ENCODE measurements at regions not wholly inside any gene's neighbourhood (a gene's known extent, or its start where the extent isn't known, plus 50 kb on each side); places are given as distances from the start of the nearest gene placed in this dataset.
"Not testable (repeated sequence)": the region's sequence is repeated elsewhere in the genome, so short reads cannot be mapped to it uniquely, and the experiment has no call there.

- DNase-seq; in situ Hi-C loops (cut with MboI; ENCODE audit: low pct_unique_long_range_greater_than_20kb, low sequenced_read_pairs): not testable (repeated sequence)
Measured at GRCh38 chr9:41650086-41650485, 461.0 kb upstream of the ZNG1F start.

- DNase-seq; in situ Hi-C loops (cut with MboI; ENCODE audit: low pct_unique_long_range_greater_than_20kb, low sequenced_read_pairs): not testable (repeated sequence)
Measured at GRCh38 chr9:41648564-41648963, 459.4 kb upstream of the ZNG1F start.

- in situ Hi-C loops (cut with MboI; ENCODE audit: low pct_unique_long_range_greater_than_20kb, low sequenced_read_pairs); DNase-seq: not testable (repeated sequence)
Measured at GRCh38 chr9:41646246-41646645, 457.1 kb upstream of the ZNG1F start.

GRCh38 chr9:41643571-41644279 is 454.6 kb upstream of the ZNG1F start:
- DNase-seq: peak; percentile 2
- in situ Hi-C loops (cut with MboI; ENCODE audit: low pct_unique_long_range_greater_than_20kb, low sequenced_read_pairs): not testable (repeated sequence)

GRCh38 chr9:41633726-41634125 is 444.6 kb upstream of the ZNG1F start:
- in situ Hi-C loops (cut with MboI; ENCODE audit: low pct_unique_long_range_greater_than_20kb, low sequenced_read_pairs); DNase-seq: not testable (repeated sequence)

GRCh38 chr9:41623666-41624065 is 434.5 kb upstream of the ZNG1F start:
- DNase-seq; in situ Hi-C loops (cut with MboI; ENCODE audit: low pct_unique_long_range_greater_than_20kb, low sequenced_read_pairs): not testable (repeated sequence)

- DNase-seq; in situ Hi-C loops (cut with MboI; ENCODE audit: low pct_unique_long_range_greater_than_20kb, low sequenced_read_pairs): not testable (repeated sequence)
Measured at GRCh38 chr9:41619254-41619653, 430.1 kb upstream of the ZNG1F start.

GRCh38 chr9:41606961-41607547 is 417.9 kb upstream of the ZNG1F start:
- in situ Hi-C loops (cut with MboI; ENCODE audit: low pct_unique_long_range_greater_than_20kb, low sequenced_read_pairs); DNase-seq: not testable (repeated sequence)

GRCh38 chr9:41565572-41565971 is 376.5 kb upstream of the ZNG1F start:
- in situ Hi-C loops (cut with MboI; ENCODE audit: low pct_unique_long_range_greater_than_20kb, low sequenced_read_pairs); DNase-seq: not testable (repeated sequence)

Data from KBM-7 (cell line).